ENCODE measurements at regions not wholly inside any gene's neighbourhood (a gene's known extent, or its start where the extent isn't known, plus 50 kb on each side); places are given as distances from the start of the nearest gene placed in this dataset.

- Histone ChIP-seq H3K4me3 (ENCODE audit: insufficient read length, low read depth) (no peak overlapping the region), H3K9me3 (ENCODE audit: insufficient read depth, low read length) (peaks cover 7% of the 10 kb centered on the region; the same call in 1 of the 2 replicates), H3K4me1 (ENCODE audit: insufficient read depth, insufficient read length) (no peaks in the 10 kb centered on the region), H3K36me3 (ENCODE audit: insufficient read depth, insufficient read length, low read length) (no peaks in the 10 kb centered on the region), H3K27me3 (ENCODE audit: insufficient read depth, insufficient read length) (no peaks in the 10 kb centered on the region), H3K9ac (ENCODE audit: insufficient read length, low read depth) (no peak overlapping the region)
- TF ChIP-seq YY1 (IDR thresholded peaks at IDR 0.05; ENCODE audit: insufficient read depth, insufficient read length) (no peak), SUZ12 (IDR thresholded peaks at IDR 0.05; ENCODE audit: extremely low read depth, insufficient read depth, insufficient read length) (no peak), ZNF274 (IDR thresholded peaks at IDR 0.05; ENCODE audit: low read depth, low read length) (no peak)
- no peak for DNase-seq (ENCODE audit: low read depth, low spot score)
Observed at GRCh38 chr3:107112356-107112755, 264.9 kb upstream of the CCDC54 start.

GRCh38 chr3:107116251-107116650, 261.0 kb upstream of the CCDC54 start:
- no peak for DNase-seq (ENCODE audit: low read depth, low spot score)
- no peaks in the 10 kb centered on the region for H3K9me3 ChIP-seq (ENCODE audit: insufficient read depth, low read length)
- H3K9ac ChIP-seq (ENCODE audit: insufficient read length, low read depth), result no peak overlapping the region
- H3K27me3 ChIP-seq (ENCODE audit: insufficient read depth, insufficient read length), result no peaks in the 10 kb centered on the region
- H3K4me1 ChIP-seq (ENCODE audit: insufficient read depth, insufficient read length), result no peaks in the 10 kb centered on the region
- H3K4me3 ChIP-seq (ENCODE audit: insufficient read length, low read depth), result no peak overlapping the region
- TF ChIP-seq SUZ12 (IDR thresholded peaks at IDR 0.05; ENCODE audit: extremely low read depth, insufficient read depth, insufficient read length) (no peak), YY1 (IDR thresholded peaks at IDR 0.05; ENCODE audit: insufficient read depth, insufficient read length) (no peak), ZNF274 (IDR thresholded peaks at IDR 0.05; ENCODE audit: low read depth, low read length) (no peak)
- no peaks in the 10 kb centered on the region for H3K36me3 ChIP-seq (ENCODE audit: insufficient read depth, insufficient read length, low read length)

GRCh38 chr3:107117156-107117555, 260.1 kb upstream of the CCDC54 start:
- H3K27me3 ChIP-seq (ENCODE audit: insufficient read depth, insufficient read length), result no peaks in the 10 kb centered on the region
- no peaks in the 10 kb centered on the region for H3K36me3 ChIP-seq (ENCODE audit: insufficient read depth, insufficient read length, low read length)
- no peak overlapping the region for H3K9ac ChIP-seq (ENCODE audit: insufficient read length, low read depth)
- no peak overlapping the region for H3K4me3 ChIP-seq (ENCODE audit: insufficient read length, low read depth)
- no peaks in the 10 kb centered on the region for H3K4me1 ChIP-seq (ENCODE audit: insufficient read depth, insufficient read length)
- H3K9me3 ChIP-seq (ENCODE audit: insufficient read depth, low read length), result no peaks in the 10 kb centered on the region
- no peak for DNase-seq (ENCODE audit: low read depth, low spot score)
- no peak for TF ChIP-seq ZNF274 (IDR thresholded peaks at IDR 0.05; ENCODE audit: low read depth, low read length)
- no peak for TF ChIP-seq YY1 (IDR thresholded peaks at IDR 0.05; ENCODE audit: insufficient read depth, insufficient read length)
- no peak for TF ChIP-seq SUZ12 (IDR thresholded peaks at IDR 0.05; ENCODE audit: extremely low read depth, insufficient read depth, insufficient read length)

- Histone ChIP-seq H3K9ac (ENCODE audit: insufficient read length, low read depth) (no peak overlapping the region), H3K27me3 (ENCODE audit: insufficient read depth, insufficient read length) (no peaks in the 10 kb centered on the region), H3K9me3 (ENCODE audit: insufficient read depth, low read length) (no peaks in the 10 kb centered on the region), H3K4me3 (ENCODE audit: insufficient read length, low read depth) (no peak overlapping the region), H3K36me3 (ENCODE audit: insufficient read depth, insufficient read length, low read length) (no peaks in the 10 kb centered on the region), H3K4me1 (ENCODE audit: insufficient read depth, insufficient read length) (no peaks in the 10 kb centered on the region)
- TF ChIP-seq YY1 (IDR thresholded peaks at IDR 0.05; ENCODE audit: insufficient read depth, insufficient read length), result no peak
- TF ChIP-seq ZNF274 (IDR thresholded peaks at IDR 0.05; ENCODE audit: low read depth, low read length), result no peak
- TF ChIP-seq SUZ12 (IDR thresholded peaks at IDR 0.05; ENCODE audit: extremely low read depth, insufficient read depth, insufficient read length), result no peak
- DNase-seq (ENCODE audit: low read depth, low spot score), result peak; percentile 58
Observed at GRCh38 chr3:107117922-107118536, 259.2 kb upstream of the CCDC54 start.

- H3K9me3 ChIP-seq (ENCODE audit: insufficient read depth, low read length), result peaks cover 7% of the 10 kb centered on the region; the same call in 1 of the 2 replicates
- no peaks in the 10 kb centered on the region for H3K36me3 ChIP-seq (ENCODE audit: insufficient read depth, insufficient read length, low read length)
- H3K4me1 ChIP-seq (ENCODE audit: insufficient read depth, insufficient read length), result no peaks in the 10 kb centered on the region
- no peak overlapping the region for H3K9ac ChIP-seq (ENCODE audit: insufficient read length, low read depth)
- DNase-seq (ENCODE audit: low read depth, low spot score), result no peak
- no peaks in the 10 kb centered on the region for H3K27me3 ChIP-seq (ENCODE audit: insufficient read depth, insufficient read length)
- TF ChIP-seq YY1 (IDR thresholded peaks at IDR 0.05; ENCODE audit: insufficient read depth, insufficient read length) (no peak), ZNF274 (IDR thresholded peaks at IDR 0.05; ENCODE audit: low read depth, low read length) (no peak), SUZ12 (IDR thresholded peaks at IDR 0.05; ENCODE audit: extremely low read depth, insufficient read depth, insufficient read length) (no peak)
- no peak overlapping the region for H3K4me3 ChIP-seq (ENCODE audit: insufficient read length, low read depth)
Observed at GRCh38 chr3:107124885-107125284, 252.4 kb upstream of the CCDC54 start.

- no peak for DNase-seq (ENCODE audit: low read depth, low spot score)
- Histone ChIP-seq H3K9me3 (ENCODE audit: insufficient read depth, low read length) (peaks cover 7% of the 10 kb centered on the region; the same call in 1 of the 2 replicates), H3K4me1 (ENCODE audit: insufficient read depth, insufficient read length) (no peaks in the 10 kb centered on the region), H3K4me3 (ENCODE audit: insufficient read length, low read depth) (no peak overlapping the region), H3K27me3 (ENCODE audit: insufficient read depth, insufficient read length) (no peaks in the 10 kb centered on the region), H3K36me3 (ENCODE audit: insufficient read depth, insufficient read length, low read length) (no peaks in the 10 kb centered on the region), H3K9ac (ENCODE audit: insufficient read length, low read depth) (no peak overlapping the region)
- TF ChIP-seq YY1 (IDR thresholded peaks at IDR 0.05; ENCODE audit: insufficient read depth, insufficient read length) (no peak), ZNF274 (IDR thresholded peaks at IDR 0.05; ENCODE audit: low read depth, low read length) (no peak), SUZ12 (IDR thresholded peaks at IDR 0.05; ENCODE audit: extremely low read depth, insufficient read depth, insufficient read length) (no peak)
Observed at GRCh38 chr3:107128946-107129345, 248.3 kb upstream of the CCDC54 start.

- no peak overlapping the region for H3K4me3 ChIP-seq (ENCODE audit: insufficient read length, low read depth)
- no peak overlapping the region for H3K9ac ChIP-seq (ENCODE audit: insufficient read length, low read depth)
- no peaks in the 10 kb centered on the region for H3K4me1 ChIP-seq (ENCODE audit: insufficient read depth, insufficient read length)
- DNase-seq (ENCODE audit: low read depth, low spot score), result no peak
- TF ChIP-seq YY1 (IDR thresholded peaks at IDR 0.05; ENCODE audit: insufficient read depth, insufficient read length), result no peak
- TF ChIP-seq SUZ12 (IDR thresholded peaks at IDR 0.05; ENCODE audit: extremely low read depth, insufficient read depth, insufficient read length), result no peak
- TF ChIP-seq ZNF274 (IDR thresholded peaks at IDR 0.05; ENCODE audit: low read depth, low read length), result no peak
- no peaks in the 10 kb centered on the region for H3K27me3 ChIP-seq (ENCODE audit: insufficient read depth, insufficient read length)
- H3K36me3 ChIP-seq (ENCODE audit: insufficient read depth, insufficient read length, low read length), result no peaks in the 10 kb centered on the region
- H3K9me3 ChIP-seq (ENCODE audit: insufficient read depth, low read length), result peaks cover 7% of the 10 kb centered on the region; the same call in 1 of the 2 replicates
Observed at GRCh38 chr3:107130089-107130700, 247.0 kb upstream of the CCDC54 start.
